CD4-positive, alpha-beta T cell treated with Interleukin-17A for 1 hour (primary cell): ENCODE measurements at regions not wholly inside any gene's neighbourhood (a gene's known extent, or its start where the extent isn't known, plus 50 kb on each side); places are given as distances from the start of the nearest gene placed in this dataset.
"Not testable (repeated sequence)": the region's sequence is repeated elsewhere in the genome, so short reads cannot be mapped to it uniquely, and the experiment has no call there.

Source experiments
- DNase-seq: peaks from one replicate; pipeline ENCODE4 v3.0.0-alpha.2; 2020

GRCh38 chr13:33418224-33418953 lies 132.8 kb upstream of the STARD13 start:
- DNase-seq: not testable (repeated sequence)

- not testable (repeated sequence) for DNase-seq
These were observed 134.6 kb upstream of the STARD13 start for GRCh38 chr13:33420117-33420516.

- no peak for DNase-seq
These were observed 140.6 kb upstream of the STARD13 start for GRCh38 chr13:33426131-33426530.

- DNase-seq: no peak
These were observed 147.8 kb upstream of the STARD13 start for GRCh38 chr13:33433316-33433715.

GRCh38 chr13:33434676-33435075 lies 149.1 kb upstream of the STARD13 start:
- no peak for DNase-seq

- DNase-seq: no peak
These were observed 149.7 kb upstream of the STARD13 start for GRCh38 chr13:33435207-33435606.

GRCh38 chr13:33438918-33439317 lies 153.4 kb upstream of the STARD13 start:
- no peak for DNase-seq

GRCh38 chr13:33441015-33441414 lies 155.5 kb upstream of the STARD13 start:
- no peak for DNase-seq

- no peak for DNase-seq
These were observed 159.5 kb upstream of the STARD13 start for GRCh38 chr13:33445024-33445423.

GRCh38 chr13:33445476-33445875 lies 159.9 kb upstream of the STARD13 start:
- DNase-seq: no peak

GRCh38 chr13:33446821-33447725 lies 161.5 kb upstream of the STARD13 start:
- DNase-seq: no peak

- no peak for DNase-seq
These were observed 163.3 kb upstream of the STARD13 start for GRCh38 chr13:33448889-33449288.

GRCh38 chr13:33450956-33451709 lies 165.6 kb upstream of the STARD13 start:
- no peak for DNase-seq

GRCh38 chr13:33452873-33453517 lies 167.4 kb upstream of the STARD13 start:
- DNase-seq: no peak

- DNase-seq: no peak
These were observed 168.4 kb upstream of the STARD13 start for GRCh38 chr13:33453936-33454335.

- no peak for DNase-seq
These were observed 169.5 kb upstream of the STARD13 start for GRCh38 chr13:33454844-33455705.

- DNase-seq: no peak
These were observed 174.1 kb upstream of the STARD13 start for GRCh38 chr13:33459702-33460101.

- DNase-seq: no peak
These were observed 176.6 kb upstream of the STARD13 start for GRCh38 chr13:33462109-33462508.

- DNase-seq: no peak
These were observed 178.8 kb upstream of the STARD13 start for GRCh38 chr13:33464345-33464744.

GRCh38 chr13:33466262-33466661 lies 180.7 kb upstream of the STARD13 start:
- no peak for DNase-seq

- no peak for DNase-seq
These were observed 182.0 kb upstream of the STARD13 start for GRCh38 chr13:33467556-33467955.

GRCh38 chr13:33471204-33471603 lies 185.6 kb upstream of the STARD13 start:
- DNase-seq: no peak
